H9 (cell line): ENCODE measurements at regions not wholly inside any gene's neighbourhood (a gene's known extent, or its start where the extent isn't known, plus 50 kb on each side); places are given as distances from the start of the nearest gene placed in this dataset.

Experiments used
- DNase-seq: peaks from one replicate; pipeline ENCODE4 v3.0.0-alpha.2; 2017
- H2AFZ ChIP-seq: one replicate; pipeline ENCODE4 v1.6.1; 2013; ENCODE audit warnings: mild to moderate bottlenecking, low read length, control low read depth, moderate library complexity
- H2AK5ac ChIP-seq: 2 replicates; pipeline ENCODE4 v1.6.1; 2013; ENCODE audit warnings: low read length, control low read depth, mixed read lengths; ENCODE audit not compliant: insufficient read length
- H2BK120ac ChIP-seq: one replicate; pipeline ENCODE4 v1.6.1; 2013; ENCODE audit warnings: low read depth, mild to moderate bottlenecking, low read length, control low read depth, inconsistent platforms; ENCODE audit not compliant: poor library complexity, severe bottlenecking
- H2BK12ac ChIP-seq: 2 replicates; pipeline ENCODE4 v1.6.1; 2013; ENCODE audit warnings: low read length, control low read depth, mixed read lengths, low read depth; ENCODE audit not compliant: insufficient read length
- H2BK15ac ChIP-seq: 2 replicates; pipeline ENCODE4 v1.6.1; 2013; ENCODE audit warnings: low read depth, low read length, control low read depth
- H2BK20ac ChIP-seq: one replicate; pipeline ENCODE4 v1.6.1; 2013; ENCODE audit warnings: low read depth, mild to moderate bottlenecking, low read length, control low read depth, inconsistent platforms; ENCODE audit not compliant: poor library complexity, severe bottlenecking
- H2BK5ac ChIP-seq: 2 replicates; pipeline ENCODE4 v1.6.1; 2013; ENCODE audit warnings: low read length, control low read depth, mixed read lengths; ENCODE audit not compliant: insufficient read length
- H3K14ac ChIP-seq: 2 replicates; pipeline ENCODE4 v1.6.1; 2013; ENCODE audit warnings: low read length, control low read depth; ENCODE audit not compliant: insufficient read depth
- H3K18ac ChIP-seq: 2 replicates; pipeline ENCODE4 v1.6.1; 2013; ENCODE audit warnings: low read depth, mild to moderate bottlenecking, mixed read lengths, low read length, control low read depth; ENCODE audit not compliant: insufficient read length
- H3K23ac ChIP-seq: 2 replicates; pipeline ENCODE4 v1.6.1; 2013; ENCODE audit warnings: low read length, control low read depth, mixed read lengths, low read depth; ENCODE audit not compliant: insufficient read length
- H3K23me2 ChIP-seq: 2 replicates; pipeline ENCODE4 v1.6.1; 2013; ENCODE audit warnings: low read depth, mild to moderate bottlenecking, mixed read lengths, low read length, control low read depth; ENCODE audit not compliant: insufficient read length, poor library complexity, severe bottlenecking
- H3K27ac ChIP-seq: 2 replicates; pipeline ENCODE4 v1.5.1; 2013; ENCODE audit warnings: low read length, control low read depth, mixed read lengths, low read depth; ENCODE audit not compliant: insufficient read length
- H3K27me3 ChIP-seq: 2 replicates; pipeline ENCODE4 v1.6.1; 2013; ENCODE audit warnings: low read length, control low read depth, inconsistent platforms; ENCODE audit not compliant: insufficient read depth
- H3K4ac ChIP-seq: 2 replicates; pipeline ENCODE4 v1.6.1; 2013; ENCODE audit warnings: low read depth, mild to moderate bottlenecking, control low read depth, inconsistent platforms, low read length, moderate library complexity
- H3K4me1 ChIP-seq: 2 replicates; pipeline ENCODE4 v1.6.1; 2013; ENCODE audit warnings: low read length, control low read depth, inconsistent platforms; ENCODE audit not compliant: insufficient read depth
- H3K4me2 ChIP-seq: 2 replicates; pipeline ENCODE4 v1.6.1; 2013; ENCODE audit warnings: low read length, control low read depth, mixed read lengths; ENCODE audit not compliant: insufficient read length, insufficient read depth
- H3K56ac ChIP-seq: 2 replicates; pipeline ENCODE4 v1.6.1; 2013; ENCODE audit warnings: low read depth, mild to moderate bottlenecking, mixed read lengths, low read length, control low read depth; ENCODE audit not compliant: insufficient read length
- H3K79me1 ChIP-seq: 2 replicates; pipeline ENCODE4 v1.6.1; 2013; ENCODE audit warnings: low read depth, mild to moderate bottlenecking, moderate library complexity, low read length, control low read depth, inconsistent platforms; ENCODE audit not compliant: insufficient read depth, poor library complexity, severe bottlenecking
- H3K79me2 ChIP-seq: 2 replicates; pipeline ENCODE4 v1.6.1; 2013; ENCODE audit warnings: low read length, control low read depth, inconsistent platforms; ENCODE audit not compliant: insufficient read depth
- H3K9ac ChIP-seq: 2 replicates; pipeline ENCODE4 v1.6.1; 2013; ENCODE audit warnings: low read length, control low read depth, mixed read lengths; ENCODE audit not compliant: insufficient read length; ENCODE audit errors: extremely low read depth
- H3K9me3 ChIP-seq: one replicate; pipeline ENCODE4 v1.6.1; 2013; ENCODE audit warnings: low read depth, low read length, inconsistent platforms; ENCODE audit not compliant: control insufficient read depth
- H3T11ph ChIP-seq: one replicate; pipeline ENCODE4 v1.6.1; 2013; ENCODE audit warnings: mild to moderate bottlenecking, low read length, control low read depth, inconsistent platforms
- H4K20me1 ChIP-seq: one replicate; pipeline ENCODE4 v1.6.1; 2013; ENCODE audit not compliant: control insufficient read depth, insufficient read length, insufficient read depth
- H4K5ac ChIP-seq: 2 replicates; pipeline ENCODE4 v1.6.1; 2013; ENCODE audit warnings: low read depth, mild to moderate bottlenecking, mixed read lengths, low read length, control low read depth; ENCODE audit not compliant: insufficient read length
- H4K8ac ChIP-seq: replicated peaks from 2 replicates; pipeline ENCODE4 v1.6.1; 2013; ENCODE audit warnings: low read length, control low read depth, mixed read lengths, low read depth; ENCODE audit not compliant: insufficient read length
- H4K91ac ChIP-seq: 2 replicates; pipeline ENCODE4 v1.6.1; 2013; ENCODE audit warnings: low read depth, mild to moderate bottlenecking, moderate library complexity, mixed read lengths, low read length, control low read depth; ENCODE audit not compliant: insufficient read length
- H3K27ac Mint-ChIP-seq, 3 experiments: 2 replicates in 2 of 3; 3 replicates in 1 of 3; pipeline ENCODE4 v1.8.0; 2020 to 2021; ENCODE audit warnings: mixed read lengths in 3 of 3, mild to moderate bottlenecking in 1 of 3, moderate library complexity in 1 of 3
- H3K27me3 Mint-ChIP-seq: 2 replicates; pipeline ENCODE4 v1.8.0; 2021; ENCODE audit warnings: low read depth, mild to moderate bottlenecking, moderate library complexity, mixed read lengths
- H3K36me3 Mint-ChIP-seq, 3 experiments: 2 replicates in 2 of 3; 3 replicates in 1 of 3; pipeline ENCODE4 v1.8.0; 2020 to 2021; ENCODE audit warnings: low read depth in 3 of 3, mixed read lengths in 3 of 3; ENCODE audit not compliant: insufficient read depth in 1 of 3
- H3K4me1 Mint-ChIP-seq, 2 experiments: 2 replicates each; pipeline ENCODE4 v1.8.0; 2020; ENCODE audit warnings: mixed read lengths in 2 of 2
- H3K4me3 Mint-ChIP-seq, 2 experiments: 2 replicates in 1 of 2; 3 replicates in 1 of 2; pipeline ENCODE4 v1.8.0; 2020 to 2021; ENCODE audit warnings: mild to moderate bottlenecking in 2 of 2, mixed read lengths in 2 of 2, moderate library complexity in 1 of 2
- H3K9me3 Mint-ChIP-seq, 2 experiments: 2 replicates in 1 of 2; 3 replicates in 1 of 2; pipeline ENCODE4 v1.8.0; 2020; ENCODE audit warnings: mild to moderate bottlenecking in 2 of 2, mixed read lengths in 2 of 2, moderate library complexity in 1 of 2
- CTCF ChIP-seq: fragments of 200-600 bp; sonication (generic); conservative IDR thresholded peaks from 3 replicates; pipeline ENCODE4 v1.8.0; 2021; ENCODE audit warnings: antibody characterized with exemption, mild to moderate bottlenecking

- no peak overlapping the region for H3T11ph ChIP-seq
- no peaks in the 10 kb centered on the region for H3K79me2 ChIP-seq
- H4K5ac ChIP-seq = no peak overlapping the region
- no peaks in the 10 kb centered on the region for H3K9me3 ChIP-seq
- no peaks in the 10 kb centered on the region for H3K23me2 ChIP-seq
- H2BK120ac ChIP-seq = no peak overlapping the region
- no peak overlapping the region for H2BK15ac ChIP-seq
- Mint-ChIP-seq H3K27ac (no peak overlapping the region), H3K4me1 (peaks cover 0 to 6% of the 10 kb centered on the region in 2 experiments; a peak in 2 of 4 replicates), H3K4me3 (no peak overlapping the region), H3K36me3 (peaks cover 2 to 15% (median 6%) of the 10 kb centered on the region in 3 experiments), H3K9me3 (peaks cover 15 to 20% of the 10 kb centered on the region in 2 experiments), H3K27me3 (no peaks in the 10 kb centered on the region; the same call in 1 of the 2 replicates)
- H4K20me1 ChIP-seq = no peaks in the 10 kb centered on the region
- H3K4me1 ChIP-seq = no peaks in the 10 kb centered on the region
- H3K27me3 ChIP-seq = no peaks in the 10 kb centered on the region
- H2BK12ac ChIP-seq = no peak overlapping the region
- no peak overlapping the region for H3K9ac ChIP-seq
- no peaks in the 10 kb centered on the region for H3K79me1 ChIP-seq
- no peak overlapping the region for H3K14ac ChIP-seq
- H2AK5ac ChIP-seq = no peak overlapping the region
- H3K4ac ChIP-seq = no peak overlapping the region
- no peak for DNase-seq
- no peak overlapping the region for H3K23ac ChIP-seq
- no peak overlapping the region for H3K18ac ChIP-seq
- H2AFZ ChIP-seq = no peak overlapping the region
- H3K4me2 ChIP-seq = no peak overlapping the region
- no peak overlapping the region for H2BK20ac ChIP-seq
- TF ChIP-seq CTCF = no peak
- no peak overlapping the region for H4K8ac ChIP-seq
- H2BK5ac ChIP-seq = no peak overlapping the region
- H3K56ac ChIP-seq = no peak overlapping the region
- H3K27ac ChIP-seq = no peak overlapping the region
- H4K91ac ChIP-seq = no peak overlapping the region
These were observed 1508.5 kb upstream of the FLRT2 start for GRCh38 chr14:84021433-84021832.
